ENCODE measurements at regions not wholly inside any gene's neighbourhood (a gene's known extent, or its start where the extent isn't known, plus 50 kb on each side); places are given as distances from the start of the nearest gene placed in this dataset.

DNA sequence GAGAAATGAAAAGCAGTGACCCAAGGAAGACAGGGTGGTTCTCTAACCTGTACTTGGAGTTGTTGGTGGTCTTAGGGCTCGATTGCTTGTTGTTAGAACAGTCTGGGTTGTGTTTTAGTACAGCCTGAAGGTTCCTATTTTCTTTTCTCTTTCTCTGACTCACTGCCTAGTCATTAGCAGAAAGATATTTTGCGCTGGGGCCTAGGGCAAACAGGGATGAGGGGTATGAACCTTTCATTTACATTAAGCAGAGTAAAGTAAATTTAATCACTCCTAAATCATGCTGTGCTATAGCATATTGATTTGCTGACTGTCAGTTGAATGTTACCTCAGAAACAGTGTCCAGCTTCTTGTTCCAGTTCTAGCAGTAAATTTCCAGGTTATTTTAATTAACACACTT lies 197.2 kb downstream of the RWDD3 start:
- peak; percentile 36 for DNase-seq

DNA sequence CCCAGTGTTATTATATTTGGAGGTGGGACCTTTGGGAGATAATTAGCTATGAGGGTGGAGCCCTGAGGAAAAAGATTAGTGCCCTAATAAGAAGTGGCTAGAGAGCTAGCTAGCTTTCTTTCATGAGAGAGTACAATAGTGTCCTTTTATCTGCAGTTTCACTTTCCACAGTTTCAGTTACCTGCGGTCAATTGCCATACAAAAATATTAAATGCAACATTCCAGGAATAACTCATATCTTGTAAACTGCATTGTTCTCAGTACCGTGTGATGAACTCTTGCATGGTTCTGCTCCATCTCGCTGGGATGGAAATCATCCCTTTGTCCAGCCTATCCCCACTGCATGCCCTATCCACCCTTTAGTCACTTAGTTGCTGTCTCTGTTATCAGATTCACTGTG lies 201.6 kb downstream of the RWDD3 start:
- no peak for DNase-seq

DNA sequence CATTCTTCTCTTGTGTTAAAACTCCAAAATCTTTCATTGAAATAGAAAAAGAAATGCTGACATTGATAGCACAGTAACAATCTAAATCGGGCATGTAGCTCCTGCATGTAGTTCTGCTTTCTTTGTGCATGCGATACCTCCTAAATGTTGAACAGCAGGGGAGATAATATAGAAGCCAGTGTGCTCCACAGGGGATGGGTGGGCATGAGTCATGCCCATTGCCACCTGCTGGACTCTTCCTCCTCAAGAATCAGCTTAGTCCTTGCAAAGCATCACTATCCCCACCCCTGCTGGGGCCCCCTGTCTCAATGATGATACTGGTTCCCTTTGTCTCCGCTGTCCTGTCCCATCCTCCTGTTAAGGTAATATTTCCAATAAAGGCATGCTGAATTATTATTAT lies 203.0 kb downstream of the RWDD3 start:
- no peak for DNase-seq

DNA sequence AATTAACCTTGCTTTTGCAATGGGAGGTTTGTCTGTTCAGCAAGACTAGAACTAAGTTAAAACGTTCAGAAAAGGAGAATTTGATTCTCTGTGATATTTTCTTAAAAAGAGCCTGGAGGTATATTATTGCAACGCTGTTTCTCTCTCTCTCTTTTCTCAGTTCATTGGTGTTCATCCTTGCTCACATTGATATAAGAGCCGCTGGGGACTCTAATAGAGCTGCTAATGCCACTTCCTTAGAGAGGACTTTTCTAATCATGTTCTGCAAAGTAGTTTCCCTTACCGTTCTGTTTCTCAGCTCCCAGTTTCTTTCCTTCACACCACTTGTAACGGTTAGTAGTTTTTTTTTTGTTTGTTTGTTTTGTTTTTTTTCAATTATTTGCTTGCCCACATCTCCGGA lies 203.8 kb downstream of the RWDD3 start:
- no peak for DNase-seq

DNA sequence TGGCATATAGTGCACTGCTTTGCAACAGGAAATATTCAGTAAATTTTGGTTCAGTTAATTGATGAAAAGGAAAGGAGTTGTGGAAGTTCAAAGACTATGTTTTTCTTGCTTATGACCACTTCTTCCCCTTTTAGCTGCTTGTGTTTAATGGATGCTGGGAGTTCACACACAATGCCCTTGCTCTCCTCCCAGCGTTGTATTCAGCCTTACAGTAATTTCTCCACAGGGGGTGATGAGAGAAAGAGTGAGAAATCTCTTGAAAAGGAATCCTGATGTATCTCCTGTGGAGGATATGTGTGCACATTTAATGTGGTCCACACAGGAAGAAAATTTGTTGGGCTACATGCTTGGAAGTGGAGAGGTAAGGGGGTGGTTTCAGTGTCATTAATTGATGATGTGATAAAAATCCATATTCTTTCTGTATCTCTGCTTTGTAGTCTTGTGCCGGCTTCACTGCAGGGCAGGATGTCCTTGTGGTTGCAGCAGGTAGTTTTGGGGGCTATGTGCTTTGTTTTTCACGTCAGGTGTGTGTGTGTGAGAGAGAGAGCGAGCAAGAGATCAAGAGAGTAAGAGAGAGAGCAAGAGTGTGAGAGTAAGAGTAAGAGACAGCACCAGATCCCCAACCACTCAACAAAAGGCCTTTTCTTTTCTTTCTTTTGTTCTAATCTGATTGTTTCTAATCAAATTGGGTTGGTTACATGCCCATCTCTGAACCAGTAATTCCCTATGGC lies 204.4 kb downstream of the RWDD3 start:
- DNase-seq: no peak

DNA sequence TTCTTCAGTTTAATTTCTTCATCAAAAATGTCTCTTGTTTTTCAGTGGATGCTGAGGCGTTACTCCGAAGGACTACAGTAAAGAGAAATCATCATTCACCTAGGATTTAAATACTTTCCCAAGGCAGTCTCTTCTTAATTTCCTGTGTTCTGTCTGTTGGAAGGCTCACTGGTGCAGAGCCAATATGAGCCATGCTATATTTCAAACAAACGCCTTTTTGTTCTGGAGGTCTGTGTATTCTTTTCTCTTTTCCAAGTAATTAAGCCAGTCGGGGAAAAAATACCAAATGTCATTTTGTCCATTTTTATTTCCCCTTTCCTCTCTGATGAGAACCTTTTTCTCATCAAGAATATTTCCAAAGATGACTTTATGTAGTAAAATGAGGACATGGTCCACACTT lies 206.5 kb downstream of the RWDD3 start:
- DNase-seq: no peak

DNA sequence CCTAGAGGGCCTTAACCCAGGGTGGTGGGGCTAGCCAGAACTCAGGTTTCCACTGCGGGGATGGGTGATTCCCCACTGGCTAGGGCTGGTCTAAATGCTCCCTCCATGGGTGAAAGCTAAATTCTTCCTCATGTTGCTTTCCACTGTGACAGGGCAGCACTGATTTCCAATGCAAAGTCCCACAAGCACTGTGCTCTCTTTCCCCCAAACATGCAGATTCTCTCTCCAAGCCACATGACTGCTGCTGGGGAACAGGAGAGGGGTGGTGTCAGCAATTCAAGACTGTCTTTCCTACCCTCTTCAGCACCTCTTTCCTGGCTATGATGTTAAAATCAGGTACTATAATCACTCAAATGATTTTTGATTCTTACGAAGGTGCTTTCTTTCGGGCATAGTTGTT lies 215.5 kb downstream of the RWDD3 start:
- DNase-seq: no peak

DNA sequence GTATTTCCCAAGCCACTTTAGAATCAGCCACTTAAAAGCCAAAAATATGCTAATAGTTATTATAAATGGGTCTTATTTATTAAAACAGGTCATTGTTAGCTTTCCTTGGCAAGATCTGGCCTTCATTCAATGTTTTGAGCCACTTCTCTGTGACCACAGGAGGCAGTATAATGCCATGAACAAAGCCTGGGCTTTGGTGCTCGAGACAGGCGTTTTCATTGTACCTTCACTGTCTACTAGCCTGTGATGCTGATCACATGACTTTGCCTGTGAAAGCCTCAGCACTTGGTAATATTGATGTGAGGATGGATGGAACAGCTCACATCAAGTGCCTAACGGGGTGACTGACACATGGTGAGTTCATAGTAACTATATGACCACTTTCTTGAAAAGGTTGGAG lies 217.0 kb downstream of the RWDD3 start:
- no peak for DNase-seq

DNA sequence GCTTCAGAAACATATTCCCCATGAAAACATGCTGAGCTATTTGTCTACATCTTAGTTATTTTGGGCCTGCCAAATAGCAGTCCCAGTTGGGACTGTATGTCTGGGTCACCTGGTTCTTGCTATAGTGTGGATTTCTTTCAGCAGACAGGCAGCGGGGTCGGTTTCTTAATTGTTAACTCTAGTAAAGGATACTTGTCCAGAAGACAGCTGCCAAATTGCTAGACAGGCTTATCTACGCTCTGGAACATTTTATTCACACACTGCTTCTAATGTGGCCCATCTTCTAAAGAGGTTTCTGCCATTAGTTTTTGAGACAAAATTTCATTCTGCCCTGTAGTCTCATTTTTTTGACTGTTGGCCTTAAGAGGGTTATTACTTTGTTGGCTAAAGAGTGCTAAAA lies 217.9 kb downstream of the RWDD3 start:
- no peak for DNase-seq

DNA sequence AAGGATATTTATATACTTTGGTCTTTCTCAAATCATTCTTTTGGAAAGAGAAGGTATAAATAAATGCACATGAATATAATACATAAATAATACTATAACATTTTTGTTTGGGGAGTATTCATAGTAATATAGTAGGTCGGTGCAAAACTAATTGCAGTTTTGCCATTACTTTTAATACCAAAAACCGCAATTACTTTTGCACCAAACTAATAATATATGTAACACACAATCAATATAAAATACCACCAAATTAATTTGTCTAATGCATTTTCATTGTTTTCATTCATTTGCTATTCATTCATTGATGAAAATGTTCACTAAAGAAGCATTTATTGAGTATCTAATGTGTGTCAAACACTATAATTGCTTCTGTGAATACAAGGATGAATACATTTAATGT lies 219.0 kb downstream of the RWDD3 start:
- DNase-seq: no peak

DNA sequence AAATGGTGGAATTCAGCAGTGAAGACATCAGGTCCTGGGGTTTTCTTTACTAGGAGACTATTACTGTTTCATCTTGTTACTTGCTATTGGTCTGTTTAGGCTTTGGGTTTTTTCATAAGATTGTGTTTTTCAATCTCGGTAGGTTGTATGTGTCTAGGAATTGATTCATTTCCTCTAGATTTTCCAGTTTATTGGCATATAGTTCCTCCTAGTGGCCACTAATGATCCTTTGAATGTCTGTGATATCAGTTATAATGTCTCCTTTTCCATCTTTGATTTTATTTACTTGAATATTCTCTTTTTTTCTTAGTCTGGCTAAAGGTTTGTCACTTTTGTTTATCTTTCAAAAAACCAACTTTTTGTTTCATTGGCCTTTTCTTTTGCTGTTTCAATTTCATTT lies 233.0 kb downstream of the RWDD3 start:
- DNase-seq: peak; percentile 8

DNA sequence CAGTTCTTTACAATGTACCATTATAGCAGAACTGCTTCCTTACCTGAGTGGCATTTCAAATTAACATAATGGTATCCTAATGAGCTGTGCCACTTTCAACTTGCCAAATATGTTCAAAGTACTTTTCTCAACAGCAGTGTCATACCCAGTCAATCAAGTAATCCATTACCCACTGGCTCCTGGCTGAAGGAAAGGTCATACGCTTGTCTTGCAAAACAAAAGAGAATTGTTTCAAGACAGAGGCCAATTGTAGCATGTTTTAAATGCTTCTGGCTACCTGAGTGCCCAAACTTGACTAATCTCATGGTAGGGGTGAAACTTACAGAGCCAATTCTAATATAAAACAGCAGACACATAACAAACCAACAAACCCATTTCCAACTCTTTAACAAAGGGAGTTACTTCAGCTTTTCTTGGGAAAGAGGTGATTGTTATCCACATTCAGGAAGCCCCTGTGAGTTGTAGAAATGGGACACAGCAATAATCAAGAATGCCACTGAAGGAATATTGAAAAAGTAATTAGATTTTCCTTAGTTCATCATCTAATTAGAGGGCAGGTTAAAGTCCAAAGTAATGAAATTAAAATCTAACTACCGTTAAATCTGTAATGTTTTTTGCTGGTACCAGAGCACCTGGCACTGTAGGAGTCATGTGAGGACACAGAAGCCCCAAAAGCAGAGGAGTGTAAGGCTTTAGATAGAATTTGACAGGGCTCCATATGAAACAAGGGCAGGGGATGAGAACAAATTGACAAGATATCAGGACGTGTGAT lies 241.9 kb downstream of the RWDD3 start:
- DNase-seq: no peak

DNA sequence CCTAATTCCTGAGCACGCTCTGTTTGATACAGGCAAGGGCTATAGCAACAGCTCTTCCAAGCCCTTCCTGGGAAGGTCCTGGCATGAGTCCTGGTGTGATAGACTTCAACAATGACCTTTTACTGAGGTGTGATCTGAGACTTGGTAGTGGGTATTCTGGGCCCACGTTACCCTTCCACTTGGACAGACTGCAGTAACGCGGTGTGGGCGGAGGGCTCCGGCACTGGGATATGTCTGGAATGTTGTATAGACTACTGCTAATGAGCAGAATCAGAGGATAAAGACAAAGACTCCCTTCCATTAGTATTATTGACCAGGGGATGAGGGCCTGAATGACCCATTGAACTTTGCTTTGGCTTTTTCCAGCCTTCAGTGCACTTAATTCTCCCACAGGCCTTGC lies 262.3 kb downstream of the RWDD3 start:
- DNase-seq: no peak

DNA sequence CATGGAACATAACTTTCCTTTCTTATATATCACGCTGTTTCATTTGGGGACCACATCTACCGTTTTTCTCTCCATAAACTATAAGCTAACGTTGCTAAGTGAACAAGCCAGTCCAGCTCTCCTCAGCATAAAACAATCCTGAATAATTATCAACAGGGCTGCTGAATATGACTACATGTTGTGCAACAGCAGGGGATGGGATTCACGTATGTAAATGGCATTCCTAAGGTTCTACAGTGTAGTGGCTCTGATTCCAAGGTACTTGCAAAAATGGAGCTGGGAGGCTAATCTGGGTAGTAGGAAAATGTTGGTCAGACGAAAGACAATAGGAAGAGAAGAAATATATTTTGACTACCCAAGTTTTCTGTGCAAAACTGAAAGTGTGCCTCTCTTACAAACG lies 262.8 kb downstream of the RWDD3 start:
- no peak for DNase-seq

DNA sequence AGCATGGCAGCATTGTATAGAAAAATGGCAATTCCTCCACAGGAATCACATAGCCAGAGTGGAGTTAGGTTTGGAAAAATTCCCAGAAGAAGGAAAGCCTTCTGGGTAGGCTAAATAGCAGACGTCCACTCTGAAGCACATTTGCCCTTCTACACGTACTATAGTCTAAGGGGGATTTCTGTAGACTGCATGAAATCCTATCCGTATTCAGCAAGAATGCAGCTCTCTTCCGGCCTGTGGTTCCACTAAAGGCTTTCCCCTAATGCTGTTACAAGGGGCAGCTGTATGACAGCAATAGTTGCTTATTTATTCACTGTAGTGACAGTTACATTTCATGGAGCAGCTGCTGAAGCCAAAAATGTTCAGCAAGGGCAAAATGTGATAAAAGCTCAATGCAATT lies 263.6 kb downstream of the RWDD3 start:
- DNase-seq: no peak

DNA sequence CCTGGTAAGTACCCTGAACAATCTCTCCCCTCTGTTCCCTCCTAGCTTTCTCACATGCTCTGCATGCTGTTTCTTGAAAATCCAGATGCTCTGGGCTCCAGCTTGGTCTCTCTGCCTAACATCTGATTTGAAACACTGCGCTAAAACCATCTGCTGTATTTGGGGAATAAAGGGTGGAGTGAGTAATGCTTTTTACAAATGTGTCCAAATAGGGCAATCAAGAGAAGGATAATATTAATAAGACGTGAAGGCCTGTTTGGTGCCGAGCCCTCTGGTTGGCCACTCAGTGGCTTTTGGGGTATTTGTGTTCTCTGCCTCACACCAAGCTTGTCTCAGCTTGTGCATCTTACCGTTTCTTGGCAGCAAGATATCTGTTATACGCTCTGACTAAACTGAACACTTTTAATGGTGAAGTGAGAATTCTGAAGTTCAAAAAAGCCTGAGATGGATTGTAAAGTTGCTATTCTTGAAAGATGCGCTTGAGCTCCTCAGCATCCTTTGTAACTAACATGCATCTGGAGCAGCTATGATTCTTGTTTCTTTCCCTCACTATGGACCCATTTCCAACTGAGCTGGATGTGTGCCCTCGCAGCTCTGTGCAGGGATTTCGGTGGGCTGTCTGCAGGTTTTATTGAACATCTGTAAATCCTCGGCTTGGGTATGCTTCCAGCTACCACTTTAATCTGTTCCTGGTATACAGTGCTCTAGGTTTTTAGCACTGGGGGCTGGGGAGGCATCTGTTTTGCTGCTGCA lies 269.4 kb downstream of the RWDD3 start:
- DNase-seq: peak; percentile 15

DNA sequence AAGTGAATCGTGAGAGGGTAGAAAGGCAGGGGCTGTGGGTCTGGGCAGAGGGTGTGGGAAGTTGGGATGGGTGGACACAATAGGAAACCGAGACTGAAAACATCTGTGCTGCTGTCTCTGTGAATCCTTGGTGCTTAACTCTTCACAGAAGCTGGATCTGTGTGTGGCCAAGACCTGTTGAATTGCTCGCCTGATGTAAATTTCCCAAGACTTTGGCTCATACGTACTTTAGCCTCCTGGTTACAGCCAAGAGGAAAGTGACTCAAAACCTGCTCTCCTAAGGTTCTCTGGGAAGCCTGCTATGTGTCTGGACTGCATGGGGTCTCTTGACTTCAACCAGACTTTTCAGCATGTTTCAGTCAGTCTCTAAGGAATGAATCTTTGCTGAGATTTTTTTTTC lies 270.3 kb downstream of the RWDD3 start:
- peak; percentile 72 for DNase-seq

DNA sequence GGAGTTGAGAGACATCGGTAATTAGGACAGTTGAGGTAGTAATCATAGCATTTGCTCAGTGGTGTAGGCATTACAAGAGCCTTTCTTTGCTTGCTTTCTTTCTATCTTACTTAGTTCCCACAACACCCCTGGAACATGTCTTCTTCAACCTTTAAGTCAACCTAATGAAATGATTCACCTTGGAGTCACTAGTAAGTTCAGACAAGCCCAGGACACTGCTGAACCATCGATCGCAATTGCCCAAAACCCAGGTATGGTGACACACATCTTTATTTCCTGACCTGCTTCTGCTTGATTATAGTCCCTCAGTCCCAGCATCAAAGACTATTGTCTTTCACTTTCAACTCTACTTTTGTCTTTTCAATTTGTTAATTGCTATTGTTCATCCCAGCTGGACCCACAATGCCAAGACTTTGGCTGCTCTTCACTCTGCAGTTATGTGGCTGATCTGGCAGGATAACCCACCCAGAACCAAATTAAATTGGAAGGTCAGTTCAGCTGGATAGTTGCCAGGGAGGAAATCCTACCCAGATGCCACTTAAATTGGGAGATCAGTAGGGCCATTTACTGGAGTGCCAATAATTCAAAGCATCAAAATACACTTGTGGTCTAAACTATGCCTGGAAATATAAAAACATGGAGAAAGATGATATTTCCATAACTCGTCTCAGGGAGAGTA lies 272.9 kb downstream of the RWDD3 start:
- no peak for DNase-seq

DNA sequence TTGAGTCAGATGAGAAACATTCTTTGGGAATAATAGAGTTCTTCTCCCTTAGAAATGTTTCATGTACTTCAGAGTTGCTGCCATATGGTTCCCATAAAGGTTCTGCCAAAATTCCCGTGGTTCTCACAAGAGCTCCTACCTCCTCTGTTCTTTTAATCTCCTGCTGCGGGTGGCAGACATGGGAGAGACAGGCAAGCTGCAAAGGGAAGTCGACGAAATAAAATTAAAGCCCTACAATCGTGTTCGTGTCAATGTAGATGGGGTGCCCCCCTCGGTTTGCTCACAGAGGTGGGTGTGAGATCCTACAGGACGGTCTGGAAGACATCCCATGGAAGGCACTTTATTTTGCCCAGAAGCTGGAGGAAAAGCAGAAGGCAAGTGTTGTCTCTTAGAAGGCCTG lies 276.0 kb downstream of the RWDD3 start:
- DNase-seq: peak; percentile 39

DNA sequence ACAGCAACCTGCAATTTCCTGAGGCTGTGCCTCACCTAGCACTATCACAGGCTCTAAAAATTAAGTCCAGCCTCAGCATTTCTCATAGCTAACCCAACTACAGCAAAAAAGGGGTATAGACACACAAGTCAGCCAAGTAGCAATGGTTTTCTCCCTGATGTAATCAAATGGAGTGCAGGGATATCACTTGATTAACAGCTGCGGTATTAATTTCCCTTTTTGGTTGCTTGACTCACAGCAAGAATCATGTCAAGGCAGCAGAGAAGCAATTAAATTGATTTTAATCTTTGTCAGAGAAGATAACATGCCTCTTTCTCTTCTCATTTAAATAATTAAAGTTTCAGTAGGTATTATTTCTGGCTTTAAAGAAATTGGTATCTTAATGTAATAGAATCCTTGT lies 278.9 kb downstream of the RWDD3 start:
- DNase-seq: no peak

DNA sequence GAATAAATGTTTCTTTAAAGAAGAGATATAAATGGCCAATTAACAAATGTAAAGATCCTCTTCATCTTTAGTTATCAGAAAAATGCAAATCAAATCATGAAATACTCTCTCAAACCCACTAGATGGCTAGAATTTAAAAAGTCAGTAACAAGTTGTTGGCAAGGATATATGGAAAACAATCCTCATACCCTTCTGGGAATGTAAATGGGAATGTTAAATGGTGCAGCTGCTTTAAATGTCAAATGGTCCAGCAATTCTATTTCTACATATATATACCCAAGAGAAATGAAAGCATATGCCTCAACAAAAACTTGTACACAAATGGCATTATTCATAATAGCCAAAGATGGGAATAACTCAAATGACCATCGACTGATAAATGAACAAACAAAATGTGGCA lies 283.5 kb downstream of the RWDD3 start:
- DNase-seq: no peak

DNA sequence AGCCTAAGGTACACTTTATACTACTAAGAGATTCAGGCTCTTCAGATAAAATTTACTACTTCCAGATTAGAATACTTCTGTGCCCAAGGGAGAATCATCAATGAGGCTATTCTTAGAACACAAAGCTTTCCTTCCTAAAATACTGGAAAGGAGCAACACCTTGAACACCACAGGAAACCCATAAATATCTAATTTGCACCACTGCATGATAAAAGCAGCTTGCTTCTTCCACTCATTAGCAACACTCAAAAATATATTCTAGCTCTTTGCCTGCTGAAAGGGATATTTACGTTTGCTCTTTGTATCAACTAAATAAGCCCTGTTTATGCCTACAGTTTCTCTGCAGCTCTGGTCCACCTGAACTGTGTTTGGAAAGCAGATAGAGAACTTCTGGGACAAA lies 284.3 kb downstream of the RWDD3 start:
- DNase-seq: no peak

DNA sequence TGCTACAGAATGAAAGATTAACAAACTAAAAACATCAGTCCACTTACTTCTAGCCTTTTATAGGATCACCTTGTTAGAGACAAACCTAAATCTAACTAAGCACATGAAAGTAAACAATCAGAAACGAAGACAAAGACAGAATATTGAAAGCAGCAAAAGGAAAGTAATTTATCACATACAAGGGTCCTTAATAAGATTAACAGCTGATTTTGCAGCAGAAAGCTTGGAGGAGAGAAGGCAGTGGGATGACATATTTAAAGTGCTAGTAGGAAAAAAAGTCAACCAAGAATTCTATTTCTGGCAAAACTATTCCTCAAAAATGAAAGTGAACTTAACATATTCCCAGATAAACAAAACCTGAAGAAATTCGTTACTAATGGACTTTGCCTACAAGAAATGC lies 286.4 kb downstream of the RWDD3 start:
- no peak for DNase-seq
